ENCODE measurements at regions not wholly inside any gene's neighbourhood (a gene's known extent, or its start where the extent isn't known, plus 50 kb on each side); places are given as distances from the start of the nearest gene placed in this dataset.
"Not testable (repeated sequence)": the region's sequence is repeated elsewhere in the genome, so short reads cannot be mapped to it uniquely, and the experiment has no call there.

- no peak for DNase-seq
These were observed 378.8 kb downstream of the MED13L start for GRCh38 chr12:115898670-115899069.

- DNase-seq = no peak
These were observed 379.8 kb downstream of the MED13L start for GRCh38 chr12:115897729-115898128.

- no peak for DNase-seq
These were observed 382.2 kb downstream of the MED13L start for GRCh38 chr12:115895247-115895646.

GRCh38 chr12:115891556-115892164, 385.8 kb downstream of the MED13L start:
- no peak for DNase-seq

- no peak for DNase-seq
These were observed 390.8 kb downstream of the MED13L start for GRCh38 chr12:115886666-115887065.

GRCh38 chr12:115885040-115885690, 392.3 kb downstream of the MED13L start:
- no peak for DNase-seq

DNA sequence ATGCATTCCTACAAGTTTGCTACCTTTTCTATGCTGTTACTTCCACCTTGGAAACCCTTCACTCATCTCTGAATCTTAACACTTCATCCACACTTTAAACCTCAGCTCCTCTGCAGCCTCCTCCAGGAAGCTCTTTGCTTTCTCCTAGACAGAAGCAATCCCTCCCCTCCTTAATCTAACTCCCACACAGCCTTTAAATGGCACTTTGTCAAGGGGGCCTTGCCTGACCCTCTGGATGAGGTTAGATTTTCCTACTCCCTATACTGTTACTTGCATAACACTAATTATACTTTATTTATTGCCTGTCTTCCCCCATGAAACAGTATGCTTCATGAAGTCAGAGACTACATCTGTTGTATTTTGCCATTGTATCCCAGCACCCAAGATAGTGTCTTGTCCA, 394.6 kb downstream of the MED13L start:
- no peak for DNase-seq

DNA sequence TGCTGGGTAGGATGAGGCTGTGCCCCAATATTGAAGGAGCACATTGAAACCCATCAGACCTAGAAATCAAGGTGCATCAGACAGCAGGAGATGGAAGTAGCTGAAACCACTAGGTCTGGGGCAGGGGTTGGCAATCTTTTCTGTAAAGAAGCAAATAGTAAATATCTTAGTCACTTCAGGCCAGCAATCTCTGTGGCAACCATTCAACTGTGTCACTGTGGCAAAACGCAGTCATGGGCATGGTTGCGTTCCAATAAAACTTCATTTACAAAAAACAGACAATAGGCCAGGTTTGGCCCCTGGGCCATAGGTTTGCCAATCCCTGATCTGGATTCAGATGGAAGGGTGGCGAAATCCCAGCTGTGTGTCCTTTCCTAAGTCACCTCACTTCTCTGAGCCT, 397.3 kb downstream of the MED13L start:
- no peak for DNase-seq

DNA sequence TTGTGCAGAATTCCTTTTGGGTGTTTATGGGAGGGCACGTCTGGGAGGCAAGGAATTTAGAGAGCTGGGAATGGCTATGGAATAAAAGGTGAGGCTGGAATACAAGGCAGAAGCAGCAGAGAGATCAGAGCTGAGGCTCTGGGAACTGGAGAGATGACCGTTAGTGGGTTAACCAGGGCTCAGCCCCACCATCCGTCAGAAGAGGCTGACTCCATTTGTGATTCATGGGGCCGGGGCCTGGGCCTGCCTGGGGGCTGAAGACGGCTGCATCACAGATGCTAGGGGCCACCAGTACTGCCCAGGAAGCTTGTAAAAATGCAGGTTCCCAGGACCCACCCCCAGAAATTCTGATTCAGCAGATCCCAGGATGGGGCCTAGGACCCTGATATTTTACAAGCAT, 398.1 kb downstream of the MED13L start:
- DNase-seq = no peak

- DNase-seq = no peak
These were observed 403.9 kb downstream of the MED13L start for GRCh38 chr12:115873451-115874082.

GRCh38 chr12:115872919-115873357, 404.6 kb downstream of the MED13L start:
- no peak for DNase-seq

GRCh38 chr12:115872212-115872611, 405.3 kb downstream of the MED13L start:
- DNase-seq = no peak

GRCh38 chr12:115871714-115872113, 405.8 kb downstream of the MED13L start:
- DNase-seq = peak; percentile 34

DNA sequence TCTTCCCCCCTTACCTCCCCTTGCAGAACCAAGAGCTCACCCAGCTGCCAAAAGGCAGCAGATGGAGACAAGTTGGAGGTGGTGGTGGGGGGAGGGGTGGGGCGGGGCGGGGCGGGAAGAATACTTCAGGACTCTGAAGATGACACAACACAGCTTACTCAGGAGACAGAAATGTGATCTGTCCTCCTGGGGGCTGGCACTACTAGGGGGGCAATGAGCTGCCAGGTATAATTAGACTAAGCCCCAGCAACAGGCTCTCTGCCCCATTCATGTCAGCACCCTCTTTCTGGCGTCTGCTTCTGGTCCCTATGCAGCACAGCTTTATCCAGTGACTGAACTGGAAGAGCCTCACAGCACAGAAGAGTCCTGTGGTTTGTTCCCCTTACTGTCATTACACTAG, 407.0 kb downstream of the MED13L start:
- DNase-seq = no peak

GRCh38 chr12:115870021-115870420, 407.5 kb downstream of the MED13L start:
- DNase-seq = no peak

DNA sequence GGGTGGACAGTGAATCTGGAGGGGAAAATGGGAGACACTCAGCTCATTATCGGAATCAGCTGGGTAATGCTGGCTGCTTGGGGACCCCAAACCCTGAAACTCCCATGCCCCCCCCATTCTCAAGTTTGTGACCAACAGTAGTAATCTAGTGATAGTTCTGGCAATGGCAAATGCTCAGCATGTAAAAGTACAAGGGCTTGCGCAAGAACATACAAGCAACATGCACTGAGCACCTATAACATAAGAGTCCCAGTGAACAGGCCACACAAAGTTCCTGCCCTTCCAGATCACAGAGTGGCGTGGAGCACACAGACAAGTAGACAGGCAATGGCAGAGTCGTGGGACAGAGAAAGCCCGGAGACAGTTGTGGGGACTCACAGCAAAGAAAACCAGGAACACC, 407.9 kb downstream of the MED13L start:
- DNase-seq = no peak

- no peak for DNase-seq
These were observed 408.9 kb downstream of the MED13L start for GRCh38 chr12:115868624-115869023.

DNA sequence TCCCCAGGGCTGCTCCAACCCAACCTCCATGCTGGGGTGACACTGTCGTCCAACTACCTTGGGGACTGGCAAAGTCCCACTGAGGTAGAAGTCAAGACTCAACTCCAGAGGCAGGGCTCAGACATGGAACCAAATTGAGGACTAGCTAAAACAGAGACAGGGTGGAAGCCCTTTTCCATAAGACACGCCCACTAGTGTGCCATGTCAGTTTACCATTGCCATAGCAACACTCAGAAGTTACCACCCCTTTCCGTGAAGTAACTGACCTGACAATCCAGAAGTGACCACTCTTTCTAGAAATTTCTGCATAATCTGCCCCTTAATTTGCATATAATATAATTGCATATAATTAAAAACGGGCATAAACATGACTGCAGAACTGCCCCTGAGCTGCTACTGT, 409.6 kb downstream of the MED13L start:
- DNase-seq = no peak

DNA sequence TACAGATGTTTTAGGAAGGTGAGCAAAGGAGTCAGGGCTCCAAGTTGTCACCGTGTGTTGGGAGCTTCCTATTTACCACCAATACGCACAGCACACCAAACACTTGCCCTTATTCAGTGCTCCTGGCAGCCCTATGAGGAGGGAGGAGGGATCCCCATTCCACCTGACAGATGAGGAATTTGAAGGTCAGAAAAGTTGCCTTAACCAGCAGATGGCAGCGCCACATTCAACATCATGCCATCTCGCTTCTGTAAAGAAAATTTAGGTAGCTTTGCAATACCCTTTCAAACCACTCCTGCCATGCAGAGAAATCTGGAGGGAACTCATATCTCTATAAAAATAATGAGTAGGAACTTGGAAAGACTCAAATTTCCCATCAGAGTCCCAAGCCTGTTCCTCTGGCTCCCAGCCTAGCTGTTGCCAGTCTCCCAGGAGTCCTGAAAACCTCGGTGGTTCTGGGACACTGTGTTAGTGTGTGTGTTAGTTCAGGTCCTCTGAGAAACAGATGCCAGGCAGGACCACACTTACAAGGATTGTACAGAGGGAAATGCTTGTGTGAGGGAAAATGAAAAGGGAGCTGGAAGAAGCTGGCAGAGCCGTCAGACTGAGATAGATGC, 410.5 kb downstream of the MED13L start:
- DNase-seq = no peak

DNA sequence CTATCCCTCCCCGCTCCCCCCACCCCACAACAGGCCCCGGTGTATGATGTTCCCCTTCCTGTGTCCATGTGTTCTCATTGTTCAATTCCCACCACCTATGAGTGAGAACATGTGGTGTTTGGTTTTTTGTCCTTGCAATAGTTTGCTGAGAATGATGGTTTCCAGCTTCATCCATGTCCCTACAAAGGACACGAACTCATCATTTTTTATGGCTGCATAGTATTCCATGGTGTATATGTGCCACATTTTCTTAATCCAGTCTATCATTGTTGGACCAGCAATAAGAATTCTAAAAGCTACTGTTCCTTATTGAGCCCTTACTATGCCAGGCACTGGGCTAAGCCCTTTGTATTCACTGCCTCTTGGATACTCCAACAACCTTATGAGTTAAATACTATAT, 411.2 kb downstream of the MED13L start:
- DNase-seq = not testable (repeated sequence)

DNA sequence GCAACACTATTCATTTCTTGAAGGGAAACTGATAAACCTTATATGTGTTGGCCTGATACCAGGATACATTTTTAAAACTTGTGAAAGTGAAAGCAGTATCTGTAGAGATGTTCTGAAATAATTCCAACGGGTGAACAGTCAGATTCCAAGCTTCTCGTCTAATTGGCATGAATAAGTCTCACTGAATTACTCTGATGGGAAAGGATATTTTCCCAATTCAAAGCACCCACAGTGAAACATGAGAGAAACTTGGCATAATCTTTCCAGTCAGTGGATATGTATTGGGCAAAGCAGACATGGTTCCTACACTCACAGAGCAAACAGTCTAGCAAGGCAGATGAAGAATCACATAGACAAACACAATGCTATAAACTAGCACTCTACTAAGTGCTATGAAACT, 413.1 kb downstream of the MED13L start:
- DNase-seq = no peak

- no peak for DNase-seq
These were observed 416.9 kb downstream of the MED13L start for GRCh38 chr12:115860619-115861018.

GRCh38 chr12:115859231-115859630, 418.3 kb downstream of the MED13L start:
- DNase-seq = no peak

DNA sequence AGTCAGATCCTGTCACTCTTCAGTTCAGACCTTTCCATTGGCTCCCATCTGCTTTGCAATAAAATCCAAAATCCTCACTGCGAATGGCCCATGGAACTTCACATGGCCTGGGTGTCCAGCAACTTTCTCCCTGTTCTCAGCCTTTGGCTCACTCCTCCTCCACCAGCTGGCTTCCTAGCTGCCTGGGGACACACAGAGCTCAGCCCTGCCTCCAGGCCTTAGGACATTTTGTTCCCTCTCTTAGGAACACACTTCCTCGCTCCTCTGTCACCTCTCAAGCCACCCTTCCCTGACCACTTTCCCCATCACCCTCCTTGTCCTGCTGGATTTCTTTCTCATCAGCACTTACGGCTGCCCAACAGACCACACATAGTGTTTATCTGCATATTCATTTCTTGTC, 419.6 kb downstream of the MED13L start:
- DNase-seq = no peak
